MV-4-11 (cell line): ENCODE measurements at regions not wholly inside any gene's neighbourhood (a gene's known extent, or its start where the extent isn't known, plus 50 kb on each side); places are given as distances from the start of the nearest gene placed in this dataset.

Experiments used
- DNase-seq: peaks from one replicate; lab custom pipeline; 2025; lab: John Stamatoyannopoulos, UW

- no peak for DNase-seq
Observed at GRCh38 chr4:26073886-26074560, 160.0 kb downstream of the SMIM20 start.

DNA sequence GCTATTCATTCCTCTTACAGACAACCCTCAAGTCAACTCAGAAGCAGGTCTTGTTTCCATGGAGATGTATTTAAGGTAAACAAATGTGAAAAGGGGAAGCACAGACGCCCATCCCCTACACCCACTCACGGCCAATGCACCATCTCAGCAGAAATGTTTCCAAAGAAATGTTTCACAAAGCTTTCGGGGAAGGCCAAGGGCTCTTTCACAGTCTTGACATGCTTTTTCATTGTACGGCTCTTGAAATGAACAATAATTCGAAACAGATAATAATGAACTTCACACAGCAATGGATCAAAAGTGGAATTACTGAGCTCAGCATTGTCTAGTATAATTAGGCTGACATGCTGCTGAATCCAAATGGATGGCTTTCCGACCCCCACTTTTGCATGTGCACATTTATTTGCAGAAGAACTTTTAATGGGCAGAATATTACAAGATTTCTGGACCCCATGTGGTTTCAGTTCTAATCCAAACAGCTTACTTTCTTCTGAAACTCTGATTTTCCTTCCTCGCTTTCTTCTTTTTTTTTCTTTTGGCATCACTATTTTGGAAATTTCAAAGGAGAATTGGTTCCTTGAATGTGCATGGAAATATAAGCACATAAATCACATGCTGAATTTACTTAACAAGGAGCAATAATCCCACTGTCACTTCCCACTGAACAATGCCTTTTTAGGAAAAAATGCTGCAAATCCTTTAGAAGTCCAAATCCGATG lies 160.9 kb downstream of the SMIM20 start:
- DNase-seq, result peak; percentile 89

GRCh38 chr4:26075583-26075982 lies 161.6 kb downstream of the SMIM20 start:
- DNase-seq, result no peak

DNA sequence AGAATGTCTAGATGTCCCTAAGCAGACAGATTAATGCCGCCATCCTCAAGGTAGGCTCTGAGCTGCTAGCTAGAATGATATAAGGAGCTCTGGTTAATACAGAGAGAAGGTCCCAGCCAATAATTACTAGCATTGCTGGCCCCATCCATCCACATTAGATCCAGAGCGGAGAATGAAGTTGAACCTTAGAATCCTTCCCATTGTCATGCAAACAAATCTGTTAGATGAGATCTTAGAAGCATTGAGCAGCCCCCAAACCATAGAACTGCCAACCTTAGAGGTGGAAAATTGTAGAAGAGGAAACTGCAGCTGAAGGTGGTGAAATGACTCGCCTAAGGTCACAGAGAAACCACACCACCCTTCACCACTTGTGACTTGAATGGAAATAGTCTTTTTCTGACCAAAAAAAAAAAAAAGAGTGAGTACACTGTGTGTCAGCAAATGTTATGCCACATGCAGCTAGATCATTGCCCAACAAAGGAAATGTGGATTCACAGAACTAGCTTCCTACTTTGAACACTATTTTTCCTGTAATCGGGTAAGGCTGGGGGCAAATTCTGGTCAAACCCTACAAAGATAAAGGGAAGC lies 162.1 kb downstream of the SMIM20 start:
- peak; percentile 98 for DNase-seq

GRCh38 chr4:26076896-26077295 lies 162.9 kb downstream of the SMIM20 start:
- DNase-seq, result peak; percentile 21

- DNase-seq, result no peak
Observed at GRCh38 chr4:26077756-26078155, 163.7 kb downstream of the SMIM20 start.

DNA sequence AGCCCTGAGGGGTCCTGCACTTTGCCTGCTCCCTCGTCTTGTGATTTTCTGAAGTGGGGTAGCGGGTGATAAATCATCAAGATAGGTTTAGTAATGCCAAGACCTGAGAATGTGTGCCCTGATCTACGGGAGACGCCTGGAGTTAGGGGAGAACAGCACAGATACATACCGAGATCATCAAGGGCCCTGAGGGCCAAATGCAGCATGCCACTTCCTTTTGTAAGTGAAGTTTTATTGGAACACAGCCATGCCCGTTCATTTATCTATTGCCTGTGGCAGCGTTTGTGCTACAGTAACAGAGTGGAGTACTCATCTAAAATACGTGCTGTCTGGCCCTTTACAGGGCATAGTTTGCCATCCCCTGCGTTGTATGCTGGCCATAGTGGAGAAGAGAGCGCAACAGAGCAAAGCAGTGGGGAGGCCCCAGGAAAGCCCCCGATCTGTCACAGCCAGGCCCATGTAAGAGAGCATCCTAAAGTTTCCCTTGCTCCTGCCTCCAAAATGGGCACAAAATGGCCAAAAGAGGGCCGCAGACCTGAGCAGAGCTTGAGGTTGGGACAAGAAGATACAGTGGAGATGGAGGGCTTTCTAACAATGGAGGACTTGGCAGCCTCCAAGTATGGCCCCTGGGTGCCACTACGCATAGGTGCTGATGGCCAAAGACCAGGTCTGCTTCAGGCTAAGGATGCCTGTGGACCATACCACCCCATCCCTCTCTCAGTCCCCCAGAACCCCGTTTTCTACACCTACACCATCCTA lies 167.0 kb downstream of the SMIM20 start:
- no peak for DNase-seq

DNA sequence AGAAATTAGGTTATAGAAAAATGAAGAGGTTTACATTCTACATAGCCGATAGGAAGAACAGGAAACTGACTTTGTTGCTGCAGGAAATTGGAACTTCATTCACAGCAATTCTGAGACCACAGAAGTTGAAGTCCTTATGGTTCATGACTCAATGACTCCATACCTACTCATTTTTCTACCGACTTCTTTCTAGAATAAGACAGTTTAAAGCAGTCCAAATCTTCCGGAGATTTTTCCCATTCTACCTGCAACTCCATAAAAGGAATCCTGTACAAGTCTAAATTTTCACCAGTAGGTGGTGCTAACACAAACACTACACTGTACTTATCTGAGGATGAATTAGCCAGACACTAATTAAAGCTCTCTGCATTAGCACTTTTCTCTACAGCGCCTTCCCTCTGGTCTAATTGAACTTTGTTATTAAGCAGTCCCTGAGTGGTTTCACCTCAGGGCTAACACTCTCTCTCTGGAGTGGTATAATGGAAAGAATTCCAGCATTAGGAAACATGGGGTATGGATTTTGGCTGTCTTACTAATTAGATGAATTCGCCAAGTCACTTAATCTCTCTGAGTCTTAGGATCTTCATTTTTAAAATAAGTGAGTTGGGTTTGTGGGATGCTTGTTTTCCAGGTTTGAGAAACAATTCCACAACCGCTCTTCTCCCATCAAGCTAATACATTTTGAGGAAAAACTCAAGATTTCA lies 167.9 kb downstream of the SMIM20 start:
- DNase-seq, result peak; percentile 48

DNA sequence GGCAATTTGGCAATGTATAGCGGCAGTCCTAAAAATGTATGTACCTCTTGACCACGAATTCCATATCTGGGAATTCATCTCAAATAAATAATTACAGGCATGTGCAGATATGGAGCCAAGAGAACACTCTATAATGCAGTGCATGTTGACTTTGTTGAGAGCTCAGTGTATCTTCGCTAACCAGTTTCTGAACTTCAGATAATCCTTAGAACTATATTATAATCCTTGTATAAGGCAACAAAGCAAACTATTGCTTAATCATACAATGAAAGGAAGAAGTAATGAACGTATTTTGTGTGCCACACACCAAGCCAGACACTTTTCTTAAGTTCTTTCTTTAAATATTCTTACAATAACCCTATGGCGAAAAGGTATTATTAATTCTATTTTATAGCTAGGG lies 168.5 kb downstream of the SMIM20 start:
- peak; percentile 19 for DNase-seq

- DNase-seq, result no peak
Observed at GRCh38 chr4:26083987-26084386, 170.0 kb downstream of the SMIM20 start.

- no peak for DNase-seq
Observed at GRCh38 chr4:26084414-26084813, 170.4 kb downstream of the SMIM20 start.

GRCh38 chr4:26085551-26085950 lies 171.5 kb downstream of the SMIM20 start:
- no peak for DNase-seq

DNA sequence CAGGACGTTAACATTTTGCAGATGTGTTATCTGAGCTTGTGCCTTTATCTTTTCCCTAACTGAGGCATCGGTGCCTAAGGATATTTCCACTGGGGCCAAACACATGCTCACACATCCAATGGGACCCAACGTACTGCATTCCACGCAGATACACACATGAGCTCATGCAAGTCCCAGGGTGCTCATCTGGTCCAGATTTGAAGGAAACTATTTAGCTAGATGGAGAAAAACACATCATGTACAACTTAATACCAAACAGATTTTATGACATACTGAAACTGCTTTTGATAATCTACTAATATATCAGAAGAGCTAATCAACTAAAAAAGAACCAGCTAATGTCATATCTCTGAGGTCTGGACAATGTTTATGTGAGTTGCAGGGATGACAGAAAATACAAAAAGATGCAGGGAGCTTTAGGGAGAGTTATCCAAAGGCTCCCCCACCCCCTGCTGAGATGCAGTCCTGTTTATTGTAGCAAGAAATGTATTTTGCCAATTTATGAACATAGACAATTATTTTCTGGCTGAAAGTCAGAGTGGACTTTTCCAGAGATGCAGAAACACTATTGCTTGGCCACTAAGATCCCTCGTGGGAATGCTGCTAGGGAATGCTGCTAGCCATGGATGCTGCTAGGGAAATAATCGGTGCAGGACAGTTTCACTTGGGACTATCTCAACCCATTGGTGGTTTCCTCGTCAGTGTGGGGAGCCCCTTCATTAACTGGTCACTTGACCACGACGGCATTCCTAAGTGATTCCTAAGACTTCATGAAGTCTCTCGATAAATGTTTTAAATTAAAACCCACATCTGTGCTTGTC lies 172.8 kb downstream of the SMIM20 start:
- no peak for DNase-seq

DNA sequence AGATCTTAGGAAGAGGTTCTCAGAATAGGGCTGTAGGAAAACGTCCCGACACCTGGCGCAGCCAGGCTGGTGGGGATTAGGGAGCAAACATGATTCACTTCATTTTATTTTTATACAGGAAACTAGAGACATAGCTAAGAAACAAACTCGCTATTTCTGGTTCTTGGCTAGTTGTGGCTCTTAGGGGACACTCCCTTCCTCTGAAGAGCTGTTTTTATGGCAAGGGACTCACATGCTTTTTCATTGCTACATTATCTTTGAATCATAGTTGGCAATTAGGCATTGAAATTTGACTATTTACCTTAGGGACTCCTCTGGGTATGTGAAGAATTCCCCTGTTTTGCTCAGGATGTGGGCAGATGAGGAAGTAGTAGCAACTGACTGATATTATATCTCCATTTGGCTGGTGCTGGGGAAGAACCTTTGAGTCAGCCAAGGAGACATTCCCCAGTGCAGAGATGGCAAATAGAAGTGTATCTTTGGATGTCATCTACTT lies 174.5 kb downstream of the SMIM20 start:
- peak; percentile 9 for DNase-seq

GRCh38 chr4:26093551-26093950 lies 179.5 kb downstream of the SMIM20 start:
- no peak for DNase-seq

GRCh38 chr4:26094076-26094475 lies 180.1 kb downstream of the SMIM20 start:
- no peak for DNase-seq

DNA sequence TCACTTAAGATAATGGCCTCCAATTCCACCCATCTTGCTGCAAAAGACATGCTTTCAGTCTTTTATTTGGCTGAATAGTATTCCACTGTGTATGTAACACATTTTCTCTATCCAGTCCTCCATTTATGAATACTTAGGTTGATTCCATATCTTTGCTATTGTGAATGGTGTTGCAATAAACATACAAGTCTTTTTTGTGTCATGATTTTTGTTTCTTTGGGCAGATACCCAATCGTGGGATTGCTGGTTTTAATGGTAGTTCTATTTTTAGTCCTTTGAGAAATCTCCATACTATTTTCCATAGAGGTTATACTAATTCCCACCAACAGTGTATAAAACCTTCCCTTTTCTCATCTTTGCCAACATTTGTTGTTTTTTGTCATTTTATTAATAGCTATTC lies 180.9 kb downstream of the SMIM20 start:
- DNase-seq, result no peak

DNA sequence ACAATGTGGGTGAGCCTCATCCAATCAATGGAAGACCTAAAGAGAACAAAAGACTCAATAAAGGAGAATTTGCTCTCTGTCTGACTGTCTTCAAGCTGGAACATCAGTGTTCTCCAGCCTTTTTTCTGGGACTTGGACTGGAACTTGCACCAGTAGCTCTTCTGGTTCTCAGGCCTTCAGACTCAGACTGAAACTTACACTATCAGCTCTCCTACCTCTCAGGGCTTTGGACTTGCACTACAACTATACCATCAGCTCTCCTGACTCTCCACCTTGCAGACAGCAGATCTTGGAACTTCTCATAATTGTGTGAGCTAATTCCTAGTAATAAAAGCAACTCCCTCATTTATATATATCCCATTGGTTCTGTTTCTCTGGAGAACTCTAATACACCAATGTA lies 185.9 kb downstream of the SMIM20 start:
- DNase-seq, result no peak

DNA sequence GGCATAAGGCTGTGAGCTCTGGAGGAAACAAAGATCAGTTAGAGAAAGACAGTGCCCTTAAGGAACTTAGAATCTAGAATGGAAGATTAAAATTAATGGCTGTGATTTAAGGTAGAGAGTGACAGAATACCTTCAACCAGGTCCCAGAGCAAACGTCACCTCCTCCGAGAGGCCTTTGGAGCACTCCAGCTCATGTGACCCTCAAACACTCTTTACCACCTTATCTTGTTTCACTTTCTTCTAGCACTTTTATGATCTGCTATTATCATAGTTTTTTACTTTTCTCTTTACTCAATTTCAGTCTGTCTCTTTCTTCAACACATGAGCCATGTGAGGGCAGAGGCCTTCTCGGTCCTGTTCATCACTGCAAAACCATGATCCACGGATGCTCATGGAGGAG lies 187.0 kb downstream of the SMIM20 start:
- DNase-seq, result no peak

- no peak for DNase-seq
Observed at GRCh38 chr4:26104056-26104685, 190.2 kb downstream of the SMIM20 start.
